ENCODE measurements at regions not wholly inside any gene's neighbourhood (a gene's known extent, or its start where the extent isn't known, plus 50 kb on each side); places are given as distances from the start of the nearest gene placed in this dataset.

GRCh38 chr16:72658888-72659717 lies 388.8 kb downstream of the ZFHX3 start:
- TF ChIP-seq, protein P1, sequence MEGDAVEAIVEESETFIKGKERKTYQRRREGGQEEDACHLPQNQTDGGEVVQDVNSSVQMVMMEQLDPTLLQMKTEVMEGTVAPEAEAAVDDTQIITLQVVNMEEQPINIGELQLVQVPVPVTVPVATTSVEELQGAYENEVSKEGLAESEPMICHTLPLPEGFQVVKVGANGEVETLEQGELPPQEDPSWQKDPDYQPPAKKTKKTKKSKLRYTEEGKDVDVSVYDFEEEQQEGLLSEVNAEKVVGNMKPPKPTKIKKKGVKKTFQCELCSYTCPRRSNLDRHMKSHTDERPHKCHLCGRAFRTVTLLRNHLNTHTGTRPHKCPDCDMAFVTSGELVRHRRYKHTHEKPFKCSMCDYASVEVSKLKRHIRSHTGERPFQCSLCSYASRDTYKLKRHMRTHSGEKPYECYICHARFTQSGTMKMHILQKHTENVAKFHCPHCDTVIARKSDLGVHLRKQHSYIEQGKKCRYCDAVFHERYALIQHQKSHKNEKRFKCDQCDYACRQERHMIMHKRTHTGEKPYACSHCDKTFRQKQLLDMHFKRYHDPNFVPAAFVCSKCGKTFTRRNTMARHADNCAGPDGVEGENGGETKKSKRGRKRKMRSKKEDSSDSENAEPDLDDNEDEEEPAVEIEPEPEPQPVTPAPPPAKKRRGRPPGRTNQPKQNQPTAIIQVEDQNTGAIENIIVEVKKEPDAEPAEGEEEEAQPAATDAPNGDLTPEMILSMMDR (IDR thresholded peaks at IDR 0.05; ENCODE audit: low read length) = no peak
- no peak for TF ChIP-seq EZH2 (IDR thresholded peaks at IDR 0.05; ENCODE audit: borderline replicate concordance, low read length)

All from OCI-LY1 (cell line).